OCI-LY3 (cell line): ENCODE measurements at regions not wholly inside any gene's neighbourhood (a gene's known extent, or its start where the extent isn't known, plus 50 kb on each side); places are given as distances from the start of the nearest gene placed in this dataset.
"Not testable (repeated sequence)": the region's sequence is repeated elsewhere in the genome, so short reads cannot be mapped to it uniquely, and the experiment has no call there.

Experiments
- H2AFZ ChIP-seq: fragments of 200-600, 300-600 bp; shearing (Covaris generic); 2 replicates; pipeline ENCODE4 v1.6.0; 2014; ENCODE audit warnings: antibody characterized with exemption, low read depth, low read length
- H3K27ac ChIP-seq: fragments of 200-600, 300-600 bp; sonication (generic); 2 replicates; pipeline ENCODE4 v1.5.1; 2014; ENCODE audit warnings: mild to moderate bottlenecking, low read length, moderate library complexity, mixed read lengths
- H3K27me3 ChIP-seq: fragments of 200-600, 300-600 bp; sonication (generic); 2 replicates; pipeline ENCODE4 v1.6.1; 2014; ENCODE audit warnings: low read depth, low read length, mixed read lengths
- H3K36me3 ChIP-seq: fragments of 200-600, 300-600 bp; sonication (generic); replicated peaks from 2 replicates; pipeline ENCODE3; 2014; ENCODE audit warnings: low read depth, low read length, mixed read lengths
- H3K4me1 ChIP-seq: fragments of 300-600, 200-600 bp; sonication (generic); 2 replicates; pipeline ENCODE4 v1.6.1; 2014; ENCODE audit warnings: low read length, mixed read lengths
- H3K4me2 ChIP-seq: fragments of 200-600, 300-600 bp; sonication (generic); 2 replicates; pipeline ENCODE4 v1.6.1; 2014; ENCODE audit warnings: low read length, mixed read lengths
- H3K4me3 ChIP-seq: fragments of 300-600, 200-600 bp; sonication (generic); 2 replicates; pipeline ENCODE4 v1.5.1; 2014; ENCODE audit warnings: antibody characterized with exemption, mild to moderate bottlenecking, low read length, moderate library complexity
- H3K79me2 ChIP-seq: fragments of 300-600, 200-600 bp; shearing (Covaris generic); 2 replicates; pipeline ENCODE4 v1.6.1; 2014; ENCODE audit warnings: mild to moderate bottlenecking, low read length, mixed read lengths
- H3K9ac ChIP-seq: fragments of 300-600, 200-600 bp; shearing (Covaris generic); 2 replicates; pipeline ENCODE4 v1.6.0; 2014; ENCODE audit warnings: mild to moderate bottlenecking, low read length, moderate library complexity
- H3K9me3 ChIP-seq: fragments of 200-600, 300-600 bp; shearing (Covaris generic); 2 replicates; pipeline ENCODE4 v1.6.1; 2014; ENCODE audit warnings: low read length, mixed read lengths; ENCODE audit not compliant: insufficient read depth
- H4K20me1 ChIP-seq: fragments of 200-600, 300-600 bp; sonication (generic); 2 replicates; pipeline ENCODE4 v1.6.1; 2016; ENCODE audit warnings: low read length, mixed read lengths; ENCODE audit not compliant: insufficient read depth
- EZH2phosphoT487 ChIP-seq: fragments of 200-600 bp; shearing (Covaris generic); IDR thresholded peaks from 2 replicates; pipeline ENCODE4 v1.6.1; 2018; ENCODE audit warnings: antibody characterized with exemption, mixed run types, low read depth
- TF ChIP-seq, protein P1 (sequence below): fragments of 200-600, 300-600 bp; sonication (generic); IDR thresholded peaks from 2 replicates; pipeline ENCODE4 v1.5.1; 2014; ENCODE audit warnings: antibody characterized with exemption, low read length, low read depth

GRCh38 chr1:30366199-30366598, 357.2 kb downstream of the MATN1 start:
- Histone ChIP-seq H2AFZ (no peak overlapping the region), H3K4me1 (no peaks in the 10 kb centered on the region), H3K27me3 (peaks cover 3% of the 10 kb centered on the region; the same call in 1 of the 2 replicates), H4K20me1 (no peaks in the 10 kb centered on the region), H3K4me2 (no peak overlapping the region), H3K27ac (no peak overlapping the region), H3K4me3 (no peak overlapping the region), H3K9ac (no peak overlapping the region), H3K79me2 (no peaks in the 10 kb centered on the region), H3K9me3 (no peaks in the 10 kb centered on the region), H3K36me3 (no peaks in the 10 kb centered on the region)
- TF ChIP-seq EZH2phosphoT487, result no peak
- TF ChIP-seq, protein P1, sequence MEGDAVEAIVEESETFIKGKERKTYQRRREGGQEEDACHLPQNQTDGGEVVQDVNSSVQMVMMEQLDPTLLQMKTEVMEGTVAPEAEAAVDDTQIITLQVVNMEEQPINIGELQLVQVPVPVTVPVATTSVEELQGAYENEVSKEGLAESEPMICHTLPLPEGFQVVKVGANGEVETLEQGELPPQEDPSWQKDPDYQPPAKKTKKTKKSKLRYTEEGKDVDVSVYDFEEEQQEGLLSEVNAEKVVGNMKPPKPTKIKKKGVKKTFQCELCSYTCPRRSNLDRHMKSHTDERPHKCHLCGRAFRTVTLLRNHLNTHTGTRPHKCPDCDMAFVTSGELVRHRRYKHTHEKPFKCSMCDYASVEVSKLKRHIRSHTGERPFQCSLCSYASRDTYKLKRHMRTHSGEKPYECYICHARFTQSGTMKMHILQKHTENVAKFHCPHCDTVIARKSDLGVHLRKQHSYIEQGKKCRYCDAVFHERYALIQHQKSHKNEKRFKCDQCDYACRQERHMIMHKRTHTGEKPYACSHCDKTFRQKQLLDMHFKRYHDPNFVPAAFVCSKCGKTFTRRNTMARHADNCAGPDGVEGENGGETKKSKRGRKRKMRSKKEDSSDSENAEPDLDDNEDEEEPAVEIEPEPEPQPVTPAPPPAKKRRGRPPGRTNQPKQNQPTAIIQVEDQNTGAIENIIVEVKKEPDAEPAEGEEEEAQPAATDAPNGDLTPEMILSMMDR, result no peak

DNA sequence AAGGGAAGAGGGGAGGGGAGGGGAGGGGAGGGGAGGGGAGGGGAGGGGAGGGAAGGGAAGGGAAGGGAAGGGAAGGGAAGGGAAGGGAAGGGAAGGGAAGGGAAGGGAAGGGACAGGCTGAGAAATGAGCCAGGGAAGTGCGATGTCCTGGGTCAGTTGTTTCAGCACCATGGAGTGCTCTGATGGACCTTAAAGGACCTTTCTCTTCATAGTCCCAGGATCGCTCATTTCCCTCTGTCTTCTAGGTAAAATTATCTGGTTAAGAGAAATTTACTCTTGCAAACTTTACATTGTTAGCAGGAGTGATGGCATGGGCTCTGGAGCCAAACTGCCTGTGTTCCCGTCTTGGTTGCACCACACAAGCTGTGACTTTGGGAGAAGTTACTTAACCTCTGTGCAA, 357.8 kb downstream of the MATN1 start:
- TF ChIP-seq, protein P1, result no peak
- TF ChIP-seq EZH2phosphoT487, result no peak
- Histone ChIP-seq H3K4me1 (no peaks in the 10 kb centered on the region), H3K9ac (no peak overlapping the region), H4K20me1 (no peaks in the 10 kb centered on the region), H2AFZ (no peak overlapping the region), H3K27me3 (peaks cover 3% of the 10 kb centered on the region; the same call in 1 of the 2 replicates), H3K27ac (no peak overlapping the region), H3K79me2 (no peaks in the 10 kb centered on the region), H3K4me3 (no peak overlapping the region), H3K36me3 (no peaks in the 10 kb centered on the region), H3K4me2 (no peak overlapping the region), H3K9me3 (no peaks in the 10 kb centered on the region)

DNA sequence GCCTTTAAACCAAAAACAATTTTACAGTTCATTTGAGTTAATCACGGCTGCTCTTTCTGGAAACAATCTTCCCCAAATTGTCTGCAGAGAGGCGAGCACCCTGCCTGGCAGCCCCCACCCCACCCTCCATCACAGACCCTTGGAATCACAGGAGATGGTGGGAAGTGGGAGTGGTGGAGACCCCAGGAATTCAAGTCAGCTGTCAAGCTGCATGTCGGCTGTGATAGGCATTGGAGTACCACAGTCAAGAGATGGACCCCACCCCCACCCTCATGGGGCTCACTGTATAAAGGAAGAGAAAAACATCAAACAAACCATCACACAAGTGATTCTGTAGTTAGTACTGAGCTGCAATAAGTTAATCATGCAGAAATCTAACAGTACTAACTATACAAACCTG, 360.4 kb downstream of the MATN1 start:
- H3K27ac ChIP-seq, result no peak overlapping the region
- TF ChIP-seq, protein P1, result no peak
- no peak for TF ChIP-seq EZH2phosphoT487
- H3K27me3 ChIP-seq, result peaks cover 3% of the 10 kb centered on the region; the same call in 1 of the 2 replicates
- H3K79me2 ChIP-seq, result no peaks in the 10 kb centered on the region
- H3K36me3 ChIP-seq, result no peaks in the 10 kb centered on the region
- H3K9me3 ChIP-seq, result no peaks in the 10 kb centered on the region
- no peak overlapping the region for H3K4me2 ChIP-seq
- H3K4me1 ChIP-seq, result no peaks in the 10 kb centered on the region
- no peak overlapping the region for H3K9ac ChIP-seq
- H2AFZ ChIP-seq, result no peak overlapping the region
- H4K20me1 ChIP-seq, result no peaks in the 10 kb centered on the region
- no peak overlapping the region for H3K4me3 ChIP-seq

DNA sequence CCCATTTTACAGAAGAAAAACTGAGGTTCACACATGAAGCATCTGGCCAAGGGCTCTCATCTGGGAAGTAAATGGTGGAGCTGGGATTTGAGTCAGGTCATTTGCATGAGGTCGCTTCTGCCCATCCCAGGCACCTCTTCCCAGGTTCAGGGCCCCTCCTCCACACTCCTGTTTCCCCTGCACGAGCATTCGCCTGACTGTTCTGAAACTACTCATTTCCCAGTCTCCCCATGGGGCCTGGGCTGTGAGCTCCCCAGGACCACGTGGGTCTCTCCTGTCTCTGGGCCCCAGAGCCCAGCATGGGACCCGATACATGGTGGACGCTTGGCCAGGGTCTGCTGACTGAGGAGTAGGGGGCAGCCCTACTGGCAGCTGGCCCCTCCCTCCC, 360.8 kb downstream of the MATN1 start:
- Histone ChIP-seq H3K4me1 (no peaks in the 10 kb centered on the region), H3K4me2 (no peak overlapping the region), H3K9me3 (no peaks in the 10 kb centered on the region), H4K20me1 (no peaks in the 10 kb centered on the region), H3K36me3 (no peaks in the 10 kb centered on the region), H3K79me2 (no peaks in the 10 kb centered on the region), H3K9ac (no peak overlapping the region), H3K4me3 (no peak overlapping the region), H3K27ac (no peak overlapping the region), H2AFZ (no peak overlapping the region), H3K27me3 (peaks cover 3% of the 10 kb centered on the region; the same call in 1 of the 2 replicates)
- no peak for TF ChIP-seq EZH2phosphoT487
- TF ChIP-seq, protein P1, result no peak

DNA sequence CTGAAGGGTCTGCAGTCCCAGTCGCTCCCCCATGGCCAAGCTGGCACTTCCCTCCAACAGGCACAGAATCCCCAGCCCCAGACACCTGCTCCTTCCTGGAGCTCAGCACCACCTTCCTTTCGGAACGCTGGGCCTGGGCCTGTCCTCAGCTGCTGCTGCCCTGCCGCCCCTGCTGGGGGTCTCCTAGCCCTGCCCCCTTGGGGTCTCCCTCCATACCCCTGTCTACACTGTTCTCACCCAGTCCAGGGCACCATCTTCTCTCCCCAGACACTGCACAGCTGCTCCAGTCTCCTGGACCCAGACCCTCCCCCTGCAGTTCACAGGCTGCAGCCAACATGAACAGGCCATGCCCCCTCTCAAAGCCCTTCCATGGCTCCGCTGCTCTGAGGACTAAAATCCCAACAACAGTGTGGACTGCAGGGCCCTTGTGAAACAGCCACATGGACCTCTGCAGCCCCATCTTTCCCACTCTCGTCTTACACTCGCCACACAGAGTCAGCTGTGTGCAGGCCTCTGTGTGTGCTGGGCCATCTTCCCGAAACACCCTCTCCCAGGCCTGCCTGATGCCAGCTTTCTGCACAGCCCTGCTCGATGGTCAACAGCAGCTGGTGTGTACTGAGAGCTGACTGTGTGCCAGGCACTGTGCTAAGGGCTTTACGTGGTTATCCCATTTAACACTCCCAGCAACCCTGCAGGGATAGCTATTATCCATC, 361.3 kb downstream of the MATN1 start:
- H3K9ac ChIP-seq, H3K27ac ChIP-seq, H3K79me2 ChIP-seq, H3K27me3 ChIP-seq, H3K4me2 ChIP-seq, H3K4me1 ChIP-seq, H3K36me3 ChIP-seq, H3K9me3 ChIP-seq, H3K4me3 ChIP-seq, H4K20me1 ChIP-seq, H2AFZ ChIP-seq: not testable (repeated sequence)
